ENCODE measurements at regions not wholly inside any gene's neighbourhood (a gene's known extent, or its start where the extent isn't known, plus 50 kb on each side); places are given as distances from the start of the nearest gene placed in this dataset.

GRCh38 chr2:3075316-3075990 is 302.2 kb downstream of the EIPR1 start:
- TF ChIP-seq CTCF (conservative IDR thresholded peaks at IDR 0.05; ENCODE audit: low read length) (no peak), EZH2phosphoT487 (IDR thresholded peaks at IDR 0.05; ENCODE audit: borderline replicate concordance, low read depth, low read length) (no peak)
